ENCODE measurements at regions not wholly inside any gene's neighbourhood (a gene's known extent, or its start where the extent isn't known, plus 50 kb on each side); places are given as distances from the start of the nearest gene placed in this dataset.

GRCh38 chr10:33889371-33889770 lies 554.9 kb upstream of the NRP1 start:
- no peaks in the 10 kb centered on the region for H3K4me1 ChIP-seq (replicated peaks)
- H3K36me3 ChIP-seq, result no peaks in the 10 kb centered on the region
- no peak for DNase-seq (ENCODE audit: low read depth in 1 of 2, low spot score in 2 of 2)
- no peak overlapping the region for H3K27ac ChIP-seq
- no peaks in the 10 kb centered on the region for H3K9me3 ChIP-seq (replicated peaks)
- no peaks in the 10 kb centered on the region for H3K27me3 ChIP-seq (replicated peaks)
- no peak overlapping the region for H3K4me3 ChIP-seq

GRCh38 chr10:33887188-33887587 lies 552.7 kb upstream of the NRP1 start:
- no peak for DNase-seq (ENCODE audit: low read depth in 1 of 2, low spot score in 2 of 2)
- H3K9me3 ChIP-seq (replicated peaks), result no peaks in the 10 kb centered on the region
- H3K36me3 ChIP-seq, result no peaks in the 10 kb centered on the region
- H3K4me1 ChIP-seq (replicated peaks), result no peaks in the 10 kb centered on the region
- H3K4me3 ChIP-seq, result no peak overlapping the region
- no peaks in the 10 kb centered on the region for H3K27me3 ChIP-seq (replicated peaks)
- H3K27ac ChIP-seq, result no peak overlapping the region

DNA sequence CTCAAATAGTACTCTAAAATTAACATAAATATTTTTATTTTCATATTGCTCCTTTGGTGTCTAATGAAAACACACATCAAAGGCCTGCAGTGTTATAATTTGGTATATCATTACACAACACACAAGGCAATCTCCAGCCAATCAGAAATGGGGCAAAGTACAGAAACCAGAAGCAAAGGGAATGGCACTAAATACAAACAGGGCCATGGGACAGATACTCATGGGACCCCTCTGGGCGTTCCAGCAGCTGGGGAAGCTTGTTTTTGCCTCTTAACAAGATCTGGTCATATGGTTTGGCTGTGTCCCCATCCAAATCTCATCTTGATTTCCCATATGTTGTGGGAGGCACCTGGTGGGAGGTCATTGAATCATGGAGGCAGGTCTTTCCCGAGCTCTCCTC lies 551.8 kb upstream of the NRP1 start:
- no peaks in the 10 kb centered on the region for H3K9me3 ChIP-seq (replicated peaks)
- H3K4me1 ChIP-seq (replicated peaks), result no peaks in the 10 kb centered on the region
- no peaks in the 10 kb centered on the region for H3K27me3 ChIP-seq (replicated peaks)
- DNase-seq (ENCODE audit: low read depth in 1 of 2, low spot score in 2 of 2), result no peak
- no peak overlapping the region for H3K27ac ChIP-seq
- H3K36me3 ChIP-seq, result no peaks in the 10 kb centered on the region
- H3K4me3 ChIP-seq, result no peak overlapping the region

DNA sequence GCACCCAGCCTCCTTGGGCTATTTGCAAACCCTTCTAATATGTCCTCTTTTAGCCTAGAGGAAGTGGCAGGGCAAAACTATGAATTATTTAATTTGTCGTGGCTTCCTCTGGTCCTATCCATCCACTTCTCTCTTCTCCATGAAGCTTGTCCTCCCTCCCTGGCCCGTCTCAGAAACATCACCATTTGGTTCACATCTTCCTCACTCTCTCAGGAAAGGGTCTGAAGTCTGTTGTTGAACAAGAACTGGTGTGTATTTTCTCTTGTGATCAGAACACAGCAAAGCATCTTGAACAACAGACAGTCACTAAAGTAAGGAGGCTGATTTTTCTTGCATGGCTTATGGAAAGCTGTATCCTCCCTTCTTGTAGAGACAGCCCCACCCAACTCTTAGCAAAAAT lies 550.1 kb upstream of the NRP1 start:
- H3K36me3 ChIP-seq, result no peaks in the 10 kb centered on the region
- no peak overlapping the region for H3K4me3 ChIP-seq
- H3K9me3 ChIP-seq (replicated peaks), result no peaks in the 10 kb centered on the region
- no peaks in the 10 kb centered on the region for H3K4me1 ChIP-seq (replicated peaks)
- no peak for DNase-seq (ENCODE audit: low read depth in 1 of 2, low spot score in 2 of 2)
- H3K27me3 ChIP-seq (replicated peaks), result no peaks in the 10 kb centered on the region
- no peak overlapping the region for H3K27ac ChIP-seq

DNA sequence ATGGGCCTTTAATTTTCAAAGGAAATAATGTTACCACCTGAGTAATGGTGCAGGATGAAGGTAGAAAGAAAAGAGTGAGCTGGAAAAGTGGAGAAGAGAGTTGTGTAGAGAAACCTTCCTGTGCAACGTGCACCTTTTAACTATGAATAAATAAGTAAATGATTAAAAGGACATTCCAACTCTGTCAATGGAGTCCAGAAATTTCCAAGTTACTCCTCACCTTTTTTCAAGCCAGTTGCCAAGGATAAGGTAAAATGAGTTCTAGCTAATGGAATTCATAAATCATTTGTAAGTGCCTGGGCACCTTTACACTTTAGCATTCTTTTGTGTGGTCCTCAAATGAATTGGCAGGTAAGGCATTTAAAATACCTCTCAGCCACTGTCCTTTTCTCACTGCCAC lies 549.4 kb upstream of the NRP1 start:
- Histone ChIP-seq H3K27ac (no peak overlapping the region), H3K36me3 (no peaks in the 10 kb centered on the region), H3K4me3 (no peak overlapping the region), H3K9me3 (replicated peaks) (no peaks in the 10 kb centered on the region), H3K4me1 (replicated peaks) (no peaks in the 10 kb centered on the region), H3K27me3 (replicated peaks) (no peaks in the 10 kb centered on the region)
- DNase-seq (ENCODE audit: low read depth in 1 of 2, low spot score in 2 of 2), result no peak

DNA sequence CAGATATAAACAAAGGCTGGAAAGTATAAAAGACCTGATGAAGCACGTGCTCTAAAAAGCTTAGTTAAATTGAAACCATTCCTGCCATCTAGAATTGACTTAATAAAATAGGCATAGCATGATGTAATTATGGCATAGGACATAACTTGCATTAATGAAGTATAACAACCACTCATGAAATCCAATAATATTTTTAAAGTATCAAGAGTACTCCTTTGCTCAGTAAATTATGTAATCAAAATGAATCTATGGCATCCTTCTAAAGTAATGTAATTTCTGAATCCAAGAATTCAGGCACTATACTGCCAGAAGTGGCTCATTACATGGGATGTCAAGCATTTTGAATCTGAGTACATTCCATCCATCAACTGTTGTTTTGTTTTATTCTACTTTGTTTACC lies 548.5 kb upstream of the NRP1 start:
- Histone ChIP-seq H3K9me3 (replicated peaks) (no peaks in the 10 kb centered on the region), H3K36me3 (no peaks in the 10 kb centered on the region), H3K4me3 (no peak overlapping the region), H3K27ac (no peak overlapping the region), H3K4me1 (replicated peaks) (no peaks in the 10 kb centered on the region), H3K27me3 (replicated peaks) (no peaks in the 10 kb centered on the region)
- DNase-seq (ENCODE audit: low read depth in 1 of 2, low spot score in 2 of 2), result no peak

DNA sequence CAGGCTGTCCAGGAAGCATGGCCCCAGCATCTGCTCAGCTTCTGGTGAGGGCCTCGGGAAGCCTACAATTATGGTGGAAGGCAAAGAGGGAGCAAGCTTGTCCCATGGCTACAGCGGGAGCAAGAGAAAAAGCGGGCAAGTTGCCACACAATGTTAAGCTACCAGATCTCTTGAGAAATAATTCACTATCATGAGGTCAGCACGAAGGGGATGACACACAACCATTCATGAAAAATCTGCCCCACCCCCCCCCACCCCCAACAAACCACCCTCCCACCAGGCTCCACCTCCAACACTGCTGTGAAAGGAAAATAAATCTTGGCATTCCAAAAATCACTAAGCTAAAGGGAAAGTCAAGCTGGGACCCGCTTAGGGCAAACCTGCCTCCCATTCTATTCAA lies 545.8 kb upstream of the NRP1 start:
- Histone ChIP-seq H3K4me3 (no peak overlapping the region), H3K27ac (no peak overlapping the region), H3K9me3 (replicated peaks) (no peaks in the 10 kb centered on the region), H3K4me1 (replicated peaks) (no peaks in the 10 kb centered on the region), H3K27me3 (replicated peaks) (no peaks in the 10 kb centered on the region), H3K36me3 (no peaks in the 10 kb centered on the region)
- no peak for DNase-seq (ENCODE audit: low read depth in 1 of 2, low spot score in 2 of 2)

DNA sequence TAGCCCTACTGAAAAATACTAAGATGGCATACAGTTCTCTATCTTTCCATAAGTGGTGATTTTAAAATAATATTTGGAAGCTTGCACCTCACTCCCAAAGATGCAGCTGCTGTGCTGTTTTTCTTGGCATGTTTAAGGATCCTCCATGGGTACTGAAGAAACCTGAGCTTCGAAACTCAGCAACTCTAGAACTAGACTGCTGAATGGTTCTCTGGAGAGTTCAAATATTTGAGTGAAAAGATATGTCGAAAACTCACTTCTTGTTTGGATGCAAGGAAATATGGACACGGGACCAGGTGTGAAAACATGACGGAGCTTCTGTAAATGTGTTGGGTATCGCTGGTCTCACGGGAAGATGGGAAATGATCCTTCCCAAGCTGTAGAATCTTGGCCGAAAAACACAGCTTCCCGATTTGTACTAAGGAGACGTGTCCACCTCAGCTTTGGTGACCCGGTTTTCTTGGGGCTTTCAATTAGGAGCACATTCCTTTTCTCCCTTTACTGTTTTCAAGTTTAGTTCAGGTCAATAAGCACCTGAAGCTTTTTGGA lies 543.8 kb upstream of the NRP1 start:
- no peaks in the 10 kb centered on the region for H3K9me3 ChIP-seq (replicated peaks)
- no peaks in the 10 kb centered on the region for H3K27me3 ChIP-seq (replicated peaks)
- no peak for DNase-seq (ENCODE audit: low read depth in 1 of 2, low spot score in 2 of 2)
- no peak overlapping the region for H3K27ac ChIP-seq
- H3K36me3 ChIP-seq, result no peaks in the 10 kb centered on the region
- no peak overlapping the region for H3K4me3 ChIP-seq
- H3K4me1 ChIP-seq (replicated peaks), result no peaks in the 10 kb centered on the region

- no peaks in the 10 kb centered on the region for H3K9me3 ChIP-seq (replicated peaks)
- DNase-seq (ENCODE audit: low read depth in 1 of 2, low spot score in 2 of 2), result no peak
- H3K36me3 ChIP-seq, result no peaks in the 10 kb centered on the region
- no peak overlapping the region for H3K27ac ChIP-seq
- no peak overlapping the region for H3K4me3 ChIP-seq
- H3K4me1 ChIP-seq (replicated peaks), result no peaks in the 10 kb centered on the region
- no peaks in the 10 kb centered on the region for H3K27me3 ChIP-seq (replicated peaks)
Measured at GRCh38 chr10:33876584-33877400, 542.3 kb upstream of the NRP1 start.

GRCh38 chr10:33875924-33876583 lies 541.6 kb upstream of the NRP1 start:
- Histone ChIP-seq H3K9me3 (replicated peaks) (no peaks in the 10 kb centered on the region), H3K36me3 (no peaks in the 10 kb centered on the region), H3K27me3 (replicated peaks) (no peaks in the 10 kb centered on the region), H3K4me1 (replicated peaks) (no peaks in the 10 kb centered on the region), H3K4me3 (no peak overlapping the region), H3K27ac (no peak overlapping the region)
- no peak for DNase-seq (ENCODE audit: low read depth in 1 of 2, low spot score in 2 of 2)

DNA sequence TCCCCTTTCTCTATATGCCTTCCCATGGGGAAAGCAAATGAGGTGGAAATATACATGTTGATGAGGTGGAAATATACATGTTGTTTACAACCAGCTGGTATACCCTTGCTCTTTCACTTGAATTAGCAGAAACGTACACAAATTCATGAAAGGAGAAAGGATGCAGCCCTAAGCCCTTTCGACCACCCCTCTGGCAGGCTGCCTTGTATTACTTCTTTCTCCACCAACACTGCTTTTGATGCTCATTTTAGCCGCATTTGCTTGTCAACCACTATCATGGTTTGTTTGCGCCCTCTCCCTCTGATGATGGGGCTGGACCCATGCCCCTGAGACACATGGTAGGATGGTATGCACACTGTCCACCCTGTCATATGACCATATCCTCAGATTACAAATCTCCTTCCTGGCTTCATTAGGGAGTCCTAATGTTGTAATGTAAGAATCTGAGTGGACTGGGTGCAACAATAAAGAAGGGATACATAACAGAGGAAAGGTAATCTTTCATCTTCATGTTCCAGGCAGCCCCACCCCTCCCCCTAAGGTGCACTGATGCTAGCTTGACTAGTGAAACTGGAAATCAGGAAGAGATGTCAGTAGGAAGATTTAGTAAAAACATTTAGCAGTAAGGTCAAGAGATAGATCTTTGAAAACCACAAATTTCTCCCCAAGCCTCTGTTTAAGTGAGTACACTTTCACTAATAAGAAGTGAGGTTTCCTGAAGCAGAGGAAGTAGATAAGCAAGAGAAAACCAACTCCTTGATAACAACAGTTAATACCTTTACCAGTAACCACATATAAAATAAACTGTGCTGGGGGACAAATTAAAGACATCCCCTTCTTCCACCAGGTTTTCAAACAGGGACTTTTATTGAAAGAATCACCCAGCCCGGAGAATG lies 536.8 kb upstream of the NRP1 start:
- Histone ChIP-seq H3K27me3 (replicated peaks) (no peaks in the 10 kb centered on the region), H3K4me3 (no peak overlapping the region), H3K27ac (no peak overlapping the region), H3K9me3 (replicated peaks) (no peaks in the 10 kb centered on the region), H3K4me1 (replicated peaks) (no peaks in the 10 kb centered on the region; the same call in 1 of the 2 replicates), H3K36me3 (no peaks in the 10 kb centered on the region)
- DNase-seq (ENCODE audit: low read depth in 1 of 2, low spot score in 2 of 2), result no peak

- no peaks in the 10 kb centered on the region for H3K36me3 ChIP-seq
- H3K27ac ChIP-seq, result no peak overlapping the region
- H3K4me3 ChIP-seq, result no peak overlapping the region
- no peak for DNase-seq (ENCODE audit: low read depth in 1 of 2, low spot score in 2 of 2)
- no peaks in the 10 kb centered on the region; the same call in 1 of the 2 replicates for H3K4me1 ChIP-seq (replicated peaks)
- H3K9me3 ChIP-seq (replicated peaks), result no peaks in the 10 kb centered on the region
- H3K27me3 ChIP-seq (replicated peaks), result no peaks in the 10 kb centered on the region
Measured at GRCh38 chr10:33869481-33869880, 535.0 kb upstream of the NRP1 start.

DNA sequence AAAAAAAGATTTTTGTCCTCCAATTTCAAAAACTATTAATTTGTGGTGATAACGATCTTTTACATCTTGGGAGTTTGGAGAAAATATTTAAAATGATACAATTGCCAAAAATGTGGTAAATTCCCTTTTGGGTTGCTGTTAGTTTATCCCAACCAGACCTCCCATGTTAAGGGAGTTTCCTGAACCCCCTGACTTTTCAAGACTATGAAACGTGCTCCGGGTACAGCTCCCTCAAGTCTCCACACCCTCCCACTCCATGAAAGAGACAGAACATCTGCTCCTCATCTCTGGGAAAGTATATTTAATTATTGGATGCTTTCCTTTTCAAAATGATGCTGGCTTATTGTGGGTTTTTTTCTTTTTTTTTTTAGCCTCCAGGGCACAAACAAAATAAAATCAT lies 534.6 kb upstream of the NRP1 start:
- no peaks in the 10 kb centered on the region for H3K9me3 ChIP-seq (replicated peaks)
- no peaks in the 10 kb centered on the region; the same call in 1 of the 2 replicates for H3K4me1 ChIP-seq (replicated peaks)
- no peak for DNase-seq (ENCODE audit: low read depth in 1 of 2, low spot score in 2 of 2)
- H3K27ac ChIP-seq, result no peak overlapping the region
- H3K36me3 ChIP-seq, result no peaks in the 10 kb centered on the region
- H3K4me3 ChIP-seq, result no peak overlapping the region
- H3K27me3 ChIP-seq (replicated peaks), result no peaks in the 10 kb centered on the region

Measured in SJSA1 (cell line).